ENCODE measurements at regions not wholly inside any gene's neighbourhood (a gene's known extent, or its start where the extent isn't known, plus 50 kb on each side); places are given as distances from the start of the nearest gene placed in this dataset.

DNA sequence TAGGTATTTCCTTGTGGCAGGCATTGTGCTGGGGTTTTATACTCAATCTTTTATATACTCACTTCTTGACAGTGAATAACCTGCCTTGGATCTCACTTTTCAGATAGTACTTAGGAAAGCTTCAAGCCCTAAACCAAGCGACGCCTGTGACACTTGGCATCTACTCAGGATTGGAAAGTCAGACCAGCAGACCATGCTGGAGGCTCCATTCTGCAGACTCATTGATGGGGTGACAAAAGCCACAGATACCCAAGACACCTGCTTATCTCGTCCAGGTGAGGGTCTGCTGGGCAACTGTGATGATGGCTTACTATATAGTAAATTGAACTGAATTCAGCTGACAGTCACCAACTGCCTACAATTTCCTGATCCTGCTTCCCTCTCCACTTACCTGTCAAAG lies 79.4 kb upstream of the MRPS22 start:
- Histone ChIP-seq H3K9me3 (ENCODE audit: insufficient read depth, low read depth) (no peaks in the 10 kb centered on the region), H3K4me2 (no peak overlapping the region), H3K4me3 (no peak overlapping the region), H3K27me3 (ENCODE audit: insufficient read depth, low read depth) (no peaks in the 10 kb centered on the region), H3F3A (ENCODE audit: insufficient read depth, low read depth) (no peaks in the 10 kb centered on the region), H3K27ac (no peak overlapping the region), H3K9me2 (ENCODE audit: insufficient read depth) (no peaks in the 10 kb centered on the region), H4K20me1 (ENCODE audit: insufficient read depth) (no peaks in the 10 kb centered on the region), H3K4me1 (replicated peaks; ENCODE audit: insufficient read depth) (no peaks in the 10 kb centered on the region), H3K36me3 (ENCODE audit: low read depth) (no peaks in the 10 kb centered on the region), H3K79me2 (ENCODE audit: low read depth) (no peaks in the 10 kb centered on the region), H2AFZ (no peak overlapping the region)
- no peak for DNase-seq
- no TSS peak for BruUV-seq (replicated peaks)
- CTCF ChIA-PET, result no interaction called here
- TF ChIP-seq EZH2 (IDR thresholded peaks at IDR 0.05; ENCODE audit: low read depth) (no peak), CTCF (conservative IDR thresholded peaks at IDR 0.05) (no peak)
- POLR2A ChIA-PET (ENCODE audit: unreplicated experiment), result no interaction called here
- intact Hi-C loops (cut with micrococcal nuclease; ENCODE audit: unreplicated experiment), result no loop called here

- intact Hi-C loops (cut with micrococcal nuclease; ENCODE audit: unreplicated experiment), result no loop called here
- no peaks in the 10 kb centered on the region for H3F3A ChIP-seq (ENCODE audit: insufficient read depth, low read depth)
- no peaks in the 10 kb centered on the region for H3K36me3 ChIP-seq (ENCODE audit: low read depth)
- CTCF ChIA-PET, result interaction anchor here (0.7 kb wide), 1 partner anchor 1258 kb away, joined by 9 read pairs; no protein-coding TSS in a partner anchor
- no peak overlapping the region for H3K27ac ChIP-seq
- no peak overlapping the region for H3K4me2 ChIP-seq
- no peaks in the 10 kb centered on the region for H3K4me1 ChIP-seq (replicated peaks; ENCODE audit: insufficient read depth)
- POLR2A ChIA-PET (ENCODE audit: unreplicated experiment), result no interaction called here
- H4K20me1 ChIP-seq (ENCODE audit: insufficient read depth), result no peaks in the 10 kb centered on the region
- no peaks in the 10 kb centered on the region for H3K9me3 ChIP-seq (ENCODE audit: insufficient read depth, low read depth)
- no peaks in the 10 kb centered on the region for H3K27me3 ChIP-seq (ENCODE audit: insufficient read depth, low read depth)
- no peak for DNase-seq
- no peaks in the 10 kb centered on the region for H3K9me2 ChIP-seq (ENCODE audit: insufficient read depth)
- no peak overlapping the region for H3K4me3 ChIP-seq
- no peaks in the 10 kb centered on the region for H3K79me2 ChIP-seq (ENCODE audit: low read depth)
- H2AFZ ChIP-seq, result no peak overlapping the region
- no TSS peak for BruUV-seq (replicated peaks)
- no peak for TF ChIP-seq EZH2 (IDR thresholded peaks at IDR 0.05; ENCODE audit: low read depth)
- no peak for TF ChIP-seq CTCF (conservative IDR thresholded peaks at IDR 0.05)
These were observed 78.4 kb upstream of the MRPS22 start for GRCh38 chr3:139265131-139266016.

DNA sequence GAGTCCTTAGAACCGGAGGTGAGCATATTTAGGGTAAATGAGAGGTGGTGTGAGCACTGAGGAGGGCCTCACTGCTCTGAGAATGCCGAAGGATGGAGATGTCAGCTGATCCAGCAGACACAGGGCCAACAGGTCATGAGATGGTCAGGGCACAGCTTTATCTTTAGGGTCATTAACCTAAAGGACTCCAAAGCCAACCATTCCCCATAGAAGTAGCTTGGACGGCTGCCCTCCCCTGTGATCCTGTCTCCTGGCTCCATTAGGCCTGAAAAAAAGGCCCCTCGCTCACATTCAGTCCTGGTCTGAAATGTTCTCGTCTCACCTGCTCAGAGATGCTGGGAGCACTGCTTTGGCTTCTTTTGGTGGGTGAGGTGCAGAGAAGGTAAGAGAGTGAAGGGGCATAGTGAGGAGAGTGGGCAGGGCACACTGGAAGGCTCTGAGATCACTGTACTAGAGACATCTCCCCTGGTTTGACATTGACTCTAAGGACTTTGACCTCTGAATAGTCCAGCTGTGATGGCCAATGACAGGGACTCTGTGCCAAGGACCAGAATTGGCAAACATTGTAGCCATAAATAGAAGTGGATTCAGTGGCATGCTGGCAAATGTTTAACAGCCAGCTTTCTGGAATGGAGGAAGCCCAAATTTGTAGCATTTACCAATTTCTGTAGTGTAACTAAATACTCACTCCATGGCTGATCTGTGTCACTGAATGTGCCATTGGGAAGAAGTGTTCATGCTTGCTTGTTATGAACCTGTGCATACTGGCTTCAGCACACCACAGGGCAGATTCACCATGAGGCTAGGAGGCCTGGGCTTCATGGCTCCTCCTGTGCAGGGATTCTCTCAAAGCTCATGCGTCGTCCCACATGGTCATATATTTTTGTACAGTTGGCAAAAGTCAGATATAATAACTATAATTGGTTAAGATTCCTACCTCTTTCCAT lies 76.2 kb upstream of the MRPS22 start:
- no peaks in the 10 kb centered on the region for H3K9me3 ChIP-seq (ENCODE audit: insufficient read depth, low read depth)
- H3K27me3 ChIP-seq (ENCODE audit: insufficient read depth, low read depth), result 0 out of 2 replicates have a peak, but pooled peaks cover 4% of the 10 kb centered on the region
- H3K79me2 ChIP-seq (ENCODE audit: low read depth), result no peaks in the 10 kb centered on the region
- H3K9me2 ChIP-seq (ENCODE audit: insufficient read depth), result no peaks in the 10 kb centered on the region
- no peaks in the 10 kb centered on the region for H4K20me1 ChIP-seq (ENCODE audit: insufficient read depth)
- no peaks in the 10 kb centered on the region for H3F3A ChIP-seq (ENCODE audit: insufficient read depth, low read depth)
- H3K4me3 ChIP-seq, result no peak overlapping the region
- BruUV-seq (replicated peaks), result no TSS peak
- H3K27ac ChIP-seq, result no peak overlapping the region
- no peak overlapping the region for H3K4me2 ChIP-seq
- intact Hi-C loops (cut with micrococcal nuclease; ENCODE audit: unreplicated experiment), result no loop called here
- ChIA-PET POLR2A (ENCODE audit: unreplicated experiment) (no interaction called here), CTCF (no interaction called here)
- TF ChIP-seq CTCF (conservative IDR thresholded peaks at IDR 0.05) (no peak), EZH2 (IDR thresholded peaks at IDR 0.05; ENCODE audit: low read depth) (no peak)
- H3K4me1 ChIP-seq (replicated peaks; ENCODE audit: insufficient read depth), result no peaks in the 10 kb centered on the region
- H3K36me3 ChIP-seq (ENCODE audit: low read depth), result no peaks in the 10 kb centered on the region
- DNase-seq, result no peak
- H2AFZ ChIP-seq, result no peak overlapping the region

Measured in PC-9 (cell line).